ENCODE measurements at regions not wholly inside any gene's neighbourhood (a gene's known extent, or its start where the extent isn't known, plus 50 kb on each side); places are given as distances from the start of the nearest gene placed in this dataset.

DNA sequence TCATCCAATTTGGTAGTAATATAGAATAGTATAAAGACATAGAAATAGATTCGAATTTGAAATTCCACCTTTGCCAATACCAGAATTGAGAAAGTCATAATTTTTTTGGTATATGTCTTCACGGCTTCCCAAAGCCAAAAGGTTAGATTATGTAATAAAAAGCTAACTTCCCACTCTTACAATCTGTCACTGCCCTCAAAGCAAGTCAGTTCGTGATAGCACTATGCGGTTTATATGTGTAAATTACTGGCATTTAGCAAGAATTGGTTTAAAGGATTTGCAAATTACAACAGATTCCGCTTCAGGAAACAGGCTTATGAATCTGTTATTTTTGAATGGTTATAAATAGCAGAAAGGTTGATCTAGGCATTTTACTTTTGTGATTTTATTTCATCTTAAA lies 679.4 kb upstream of the ADGRL2 start:
- TF ChIP-seq POLR2A (IDR thresholded peaks at IDR 0.05) = no peak
- TF ChIP-seq, protein P1, sequence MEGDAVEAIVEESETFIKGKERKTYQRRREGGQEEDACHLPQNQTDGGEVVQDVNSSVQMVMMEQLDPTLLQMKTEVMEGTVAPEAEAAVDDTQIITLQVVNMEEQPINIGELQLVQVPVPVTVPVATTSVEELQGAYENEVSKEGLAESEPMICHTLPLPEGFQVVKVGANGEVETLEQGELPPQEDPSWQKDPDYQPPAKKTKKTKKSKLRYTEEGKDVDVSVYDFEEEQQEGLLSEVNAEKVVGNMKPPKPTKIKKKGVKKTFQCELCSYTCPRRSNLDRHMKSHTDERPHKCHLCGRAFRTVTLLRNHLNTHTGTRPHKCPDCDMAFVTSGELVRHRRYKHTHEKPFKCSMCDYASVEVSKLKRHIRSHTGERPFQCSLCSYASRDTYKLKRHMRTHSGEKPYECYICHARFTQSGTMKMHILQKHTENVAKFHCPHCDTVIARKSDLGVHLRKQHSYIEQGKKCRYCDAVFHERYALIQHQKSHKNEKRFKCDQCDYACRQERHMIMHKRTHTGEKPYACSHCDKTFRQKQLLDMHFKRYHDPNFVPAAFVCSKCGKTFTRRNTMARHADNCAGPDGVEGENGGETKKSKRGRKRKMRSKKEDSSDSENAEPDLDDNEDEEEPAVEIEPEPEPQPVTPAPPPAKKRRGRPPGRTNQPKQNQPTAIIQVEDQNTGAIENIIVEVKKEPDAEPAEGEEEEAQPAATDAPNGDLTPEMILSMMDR (IDR thresholded peaks at IDR 0.05) = no peak
